ENCODE measurements at regions not wholly inside any gene's neighbourhood (a gene's known extent, or its start where the extent isn't known, plus 50 kb on each side); places are given as distances from the start of the nearest gene placed in this dataset.

GRCh38 chr4:71236226-71236625, 102.6 kb upstream of the SLC4A4 start:
- TF ChIP-seq EP300 (IDR thresholded peaks at IDR 0.05) (no peak), CTCF (IDR thresholded peaks at IDR 0.05) (no peak), POLR2A (IDR thresholded peaks at IDR 0.05) (no peak)

Data from gastroesophageal sphincter (tissue), 3 donors.